Skeletal muscle cell (primary cell): ENCODE measurements at regions not wholly inside any gene's neighbourhood (a gene's known extent, or its start where the extent isn't known, plus 50 kb on each side); places are given as distances from the start of the nearest gene placed in this dataset.
"Not testable (repeated sequence)": the region's sequence is repeated elsewhere in the genome, so short reads cannot be mapped to it uniquely, and the experiment has no call there.

Experiments
- DNase-seq: peaks from one replicate; pipeline ENCODE4 v3.0.0-alpha.2; 2010; ENCODE audit warnings: low read depth
- H3K4me3 ChIP-seq: 2 replicates; pipeline ENCODE4 v1.5.1; 2011; ENCODE audit warnings: low read depth, mild to moderate bottlenecking, control low read depth, low read length, moderate library complexity

GRCh38 chr12:131245564-131246355 lies 292.1 kb downstream of the ADGRD1 start:
- no peak for DNase-seq
- no peak overlapping the region for H3K4me3 ChIP-seq

- H3K4me3 ChIP-seq, DNase-seq: not testable (repeated sequence)
These were observed 293.5 kb downstream of the ADGRD1 start for GRCh38 chr12:131247026-131247725.

GRCh38 chr12:131247875-131248274 lies 294.2 kb downstream of the ADGRD1 start:
- not testable (repeated sequence) for DNase-seq, H3K4me3 ChIP-seq

GRCh38 chr12:131249246-131250027 lies 295.7 kb downstream of the ADGRD1 start:
- no peak for DNase-seq
- H3K4me3 ChIP-seq = no peak overlapping the region

GRCh38 chr12:131250028-131250950 lies 296.6 kb downstream of the ADGRD1 start:
- no peak for DNase-seq
- H3K4me3 ChIP-seq = no peak overlapping the region

- H3K4me3 ChIP-seq = no peak overlapping the region
- no peak for DNase-seq
These were observed 297.2 kb downstream of the ADGRD1 start for GRCh38 chr12:131250951-131251315.

GRCh38 chr12:131251336-131252101 lies 297.8 kb downstream of the ADGRD1 start:
- DNase-seq = no peak
- no peak overlapping the region for H3K4me3 ChIP-seq

- DNase-seq = no peak
These were observed 299.8 kb downstream of the ADGRD1 start for GRCh38 chr12:131253376-131254026.

GRCh38 chr12:131254374-131254773 lies 300.7 kb downstream of the ADGRD1 start:
- no peak overlapping the region for H3K4me3 ChIP-seq
- DNase-seq = no peak

More at GRCh38 chr12:131253376-131254026, 299.8 kb downstream of the ADGRD1 start:
- H3K4me3 ChIP-seq = no peak overlapping the region

GRCh38 chr12:131258398-131258797 lies 304.7 kb downstream of the ADGRD1 start:
- no peak for DNase-seq
- H3K4me3 ChIP-seq = no peak overlapping the region

- DNase-seq = no peak
- no peak overlapping the region for H3K4me3 ChIP-seq
These were observed 306.7 kb downstream of the ADGRD1 start for GRCh38 chr12:131260251-131260905.

GRCh38 chr12:131260954-131261353 lies 307.2 kb downstream of the ADGRD1 start:
- no peak for DNase-seq
- no peak overlapping the region for H3K4me3 ChIP-seq

GRCh38 chr12:131261906-131262305 lies 308.2 kb downstream of the ADGRD1 start:
- no peak for DNase-seq
- no peak overlapping the region for H3K4me3 ChIP-seq

- no peak for DNase-seq
- H3K4me3 ChIP-seq = no peak overlapping the region
These were observed 309.9 kb downstream of the ADGRD1 start for GRCh38 chr12:131263626-131264025.

GRCh38 chr12:131264635-131265034 lies 310.9 kb downstream of the ADGRD1 start:
- H3K4me3 ChIP-seq = no peak overlapping the region
- no peak for DNase-seq

- H3K4me3 ChIP-seq = no peak overlapping the region
These were observed 313.1 kb downstream of the ADGRD1 start for GRCh38 chr12:131266591-131267467.

GRCh38 chr12:131267576-131267975 lies 313.9 kb downstream of the ADGRD1 start:
- H3K4me3 ChIP-seq = no peak overlapping the region
- DNase-seq = no peak

More at GRCh38 chr12:131266591-131267467, 313.1 kb downstream of the ADGRD1 start:
- no peak for DNase-seq
